HEK293T (cell line): ENCODE measurements at regions not wholly inside any gene's neighbourhood (a gene's known extent, or its start where the extent isn't known, plus 50 kb on each side); places are given as distances from the start of the nearest gene placed in this dataset.
"Not testable (repeated sequence)": the region's sequence is repeated elsewhere in the genome, so short reads cannot be mapped to it uniquely, and the experiment has no call there.

ENCODE experiments used
- BHLHE40 ChIP-seq: fragments of 450-650 bp; IDR thresholded peaks from 2 replicates; pipeline ENCODE4 v1.6.1; 2016; ENCODE audit warnings: mild to moderate bottlenecking, moderate library complexity, borderline replicate concordance
- SP1 ChIP-seq: fragments of 450-650 bp; IDR thresholded peaks from 2 replicates; pipeline ENCODE4 v1.6.1; 2017

- not testable (repeated sequence) for TF ChIP-seq SP1, BHLHE40
Observed at GRCh38 chr3:8440142-8440541, 61.5 kb upstream of the LMCD1 start.
